OCI-M2 (cell line): ENCODE measurements at regions not wholly inside any gene's neighbourhood (a gene's known extent, or its start where the extent isn't known, plus 50 kb on each side); places are given as distances from the start of the nearest gene placed in this dataset.

Experiments
- DNase-seq: peaks from one replicate; lab custom pipeline; 2025; ENCODE audit not compliant: unreplicated experiment; lab: John Stamatoyannopoulos, UW

- DNase-seq: no peak
Measured at GRCh38 chr6:90435207-90435899, 138.7 kb upstream of the BACH2 start.

GRCh38 chr6:90434094-90434493 is 137.5 kb upstream of the BACH2 start:
- DNase-seq: no peak

- no peak for DNase-seq
Measured at GRCh38 chr6:90432937-90433336, 136.3 kb upstream of the BACH2 start.

- DNase-seq: no peak
Measured at GRCh38 chr6:90432041-90432775, 135.6 kb upstream of the BACH2 start.

GRCh38 chr6:90431576-90431975 is 134.9 kb upstream of the BACH2 start:
- DNase-seq: no peak

- DNase-seq: no peak
Measured at GRCh38 chr6:90429713-90430112, 133.1 kb upstream of the BACH2 start.

- no peak for DNase-seq
Measured at GRCh38 chr6:90428514-90428913, 131.9 kb upstream of the BACH2 start.

- DNase-seq: no peak
Measured at GRCh38 chr6:90425161-90425641, 128.6 kb upstream of the BACH2 start.

- DNase-seq: no peak
Measured at GRCh38 chr6:90424580-90424979, 127.9 kb upstream of the BACH2 start.

GRCh38 chr6:90421666-90422065 is 125.0 kb upstream of the BACH2 start:
- DNase-seq: no peak

GRCh38 chr6:90420500-90420899 is 123.9 kb upstream of the BACH2 start:
- no peak for DNase-seq

GRCh38 chr6:90417385-90417784 is 120.7 kb upstream of the BACH2 start:
- DNase-seq: no peak

GRCh38 chr6:90416322-90416721 is 119.7 kb upstream of the BACH2 start:
- DNase-seq: no peak

GRCh38 chr6:90415178-90415577 is 118.5 kb upstream of the BACH2 start:
- DNase-seq: no peak

GRCh38 chr6:90414352-90414751 is 117.7 kb upstream of the BACH2 start:
- DNase-seq: no peak

- no peak for DNase-seq
Measured at GRCh38 chr6:90413867-90414266, 117.2 kb upstream of the BACH2 start.

- DNase-seq: no peak
Measured at GRCh38 chr6:90413396-90413795, 116.8 kb upstream of the BACH2 start.

- DNase-seq: no peak
Measured at GRCh38 chr6:90412538-90413369, 116.1 kb upstream of the BACH2 start.

GRCh38 chr6:90411292-90411781 is 114.7 kb upstream of the BACH2 start:
- DNase-seq: no peak

GRCh38 chr6:90409700-90410099 is 113.1 kb upstream of the BACH2 start:
- no peak for DNase-seq

- no peak for DNase-seq
Measured at GRCh38 chr6:90406957-90407356, 110.3 kb upstream of the BACH2 start.
